A673 (cell line): ENCODE measurements at regions not wholly inside any gene's neighbourhood (a gene's known extent, or its start where the extent isn't known, plus 50 kb on each side); places are given as distances from the start of the nearest gene placed in this dataset.

Experiments used
- BruUV-seq: library from RNA; stranded (reverse); fragments of 400-500 nt; replicated peaks from 2 replicates; lab custom pipeline; 2021; lab: Mats Ljungman, UMichigan
- CTCF ChIA-PET: fragments of 300-600 bp; sonication (Branson Sonifier 250); formaldehyde crosslinking; loops from one replicate; lab custom pipeline; 2022; ENCODE audit warnings: antibody characterized with exemption; lab: Charles Lee
- POLR2A ChIA-PET: fragments of 300-600 bp; sonication (Branson Sonifier 250); formaldehyde crosslinking; loops from one replicate; lab custom pipeline; 2022; ENCODE audit warnings: antibody characterized with exemption; ENCODE audit not compliant: low non-redundant PET; lab: Charles Lee
- DNase-seq: peaks from one replicate; pipeline ENCODE4 v3.0.0-alpha.2; 2015; ENCODE audit warnings: low spot score
- H3K27ac ChIP-seq: fragments of 200-600 bp; sonication (generic); 2 replicates; pipeline ENCODE4 v1.5.1; 2016; ENCODE audit warnings: mixed run types, low read depth, mild to moderate bottlenecking, mixed read lengths, antibody characterized with exemption, low read length; ENCODE audit not compliant: poor library complexity, severe bottlenecking
- H3K27me3 ChIP-seq: fragments of 200-600 bp; sonication (generic); replicated peaks from 2 replicates; pipeline ENCODE4 v1.6.1; 2017; ENCODE audit warnings: mixed run types, low read depth, mild to moderate bottlenecking, mixed read lengths, antibody characterized with exemption, low read length; ENCODE audit not compliant: insufficient read depth, poor library complexity
- H3K36me3 ChIP-seq: fragments of 200-600 bp; sonication (generic); 2 replicates; pipeline ENCODE4 v1.6.1; 2016; ENCODE audit warnings: mixed run types, mild to moderate bottlenecking, mixed read lengths, antibody characterized with exemption, low read length; ENCODE audit not compliant: insufficient read depth, poor library complexity, severe bottlenecking
- H3K4me1 ChIP-seq: fragments of 200-600 bp; sonication (generic); 2 replicates; pipeline ENCODE4 v1.6.1; 2017; ENCODE audit warnings: mixed run types, mild to moderate bottlenecking, mixed read lengths, antibody characterized with exemption, low read length; ENCODE audit not compliant: insufficient read depth, poor library complexity, severe bottlenecking
- H3K4me3 ChIP-seq: fragments of 200-600 bp; sonication (generic); 2 replicates; pipeline ENCODE4 v1.5.1; 2016; ENCODE audit warnings: low read depth, mixed run types, mild to moderate bottlenecking, mixed read lengths, low read length; ENCODE audit not compliant: poor library complexity, severe bottlenecking
- H3K9me3 ChIP-seq: fragments of 200-600 bp; sonication (generic); 2 replicates; pipeline ENCODE4 v1.6.1; 2016; ENCODE audit warnings: mixed run types, low read depth, mild to moderate bottlenecking, mixed read lengths, antibody characterized with exemption, low read length; ENCODE audit not compliant: poor library complexity, severe bottlenecking
- CTCF ChIP-seq: fragments of 300-800, 200-600 bp; sonication (generic); conservative IDR thresholded peaks from 2 replicates; pipeline ENCODE4 v1.5.1; 2017; ENCODE audit warnings: low read depth, mild to moderate bottlenecking, antibody characterized with exemption, low read length, moderate library complexity, mixed read lengths
- EZH2 ChIP-seq: fragments of 200-600 bp; sonication (generic); IDR thresholded peaks from 2 replicates; pipeline ENCODE4 v1.6.1; 2017; ENCODE audit warnings: borderline replicate concordance, low read depth, mild to moderate bottlenecking, mixed read lengths, antibody characterized with exemption, low read length; ENCODE audit not compliant: poor library complexity, severe bottlenecking
- intact Hi-C: fragments of 100-400 bp; cut with micrococcal nuclease; formaldehyde crosslinking; loops from one replicate; pipeline ENCODE4 v1.10.0; 2022; ENCODE audit not compliant: unreplicated experiment

- no peak overlapping the region for H3K4me3 ChIP-seq
- H3K9me3 ChIP-seq, result no peaks in the 10 kb centered on the region
- no peak overlapping the region for H3K27ac ChIP-seq
- no TSS peak for BruUV-seq
- ChIA-PET CTCF (no interaction called here), POLR2A (no interaction called here)
- peaks cover 13% of the 10 kb centered on the region for H3K4me1 ChIP-seq
- intact Hi-C loops, result no loop called here
- no peaks in the 10 kb centered on the region for H3K36me3 ChIP-seq
- no peak for TF ChIP-seq CTCF
- no peak for TF ChIP-seq EZH2
- H3K27me3 ChIP-seq, result no peaks in the 10 kb centered on the region
- no peak for DNase-seq
Measured at GRCh38 chr3:107103786-107104185, 273.5 kb upstream of the CCDC54 start.

GRCh38 chr3:107106316-107106715 lies 270.9 kb upstream of the CCDC54 start:
- no peaks in the 10 kb centered on the region for H3K4me1 ChIP-seq
- no peak overlapping the region for H3K27ac ChIP-seq
- intact Hi-C loops, result no loop called here
- ChIA-PET POLR2A (no interaction called here), CTCF (interaction anchor here (0.6 kb wide), 1 partner anchor 12 kb away, joined by 6 read pairs; no protein-coding TSS in a partner anchor)
- H3K27me3 ChIP-seq, result no peaks in the 10 kb centered on the region
- DNase-seq, result no peak
- no peaks in the 10 kb centered on the region for H3K9me3 ChIP-seq
- BruUV-seq, result no TSS peak
- no peaks in the 10 kb centered on the region for H3K36me3 ChIP-seq
- H3K4me3 ChIP-seq, result no peak overlapping the region
- TF ChIP-seq EZH2, result no peak
- no peak for TF ChIP-seq CTCF

- no TSS peak for BruUV-seq
- DNase-seq, result no peak
Measured at GRCh38 chr3:107106907-107107306, 270.3 kb upstream of the CCDC54 start.

More at GRCh38 chr3:107106907-107107306, 270.3 kb upstream of the CCDC54 start:
- Histone ChIP-seq H3K9me3 (no peaks in the 10 kb centered on the region), H3K4me1 (peaks cover 2% of the 10 kb centered on the region), H3K4me3 (no peak overlapping the region), H3K27ac (no peak overlapping the region), H3K27me3 (no peaks in the 10 kb centered on the region), H3K36me3 (no peaks in the 10 kb centered on the region)
- intact Hi-C loops, result no loop called here
- TF ChIP-seq EZH2, result no peak
- TF ChIP-seq CTCF, result no peak
- ChIA-PET CTCF (interaction anchor here (0.6 kb wide), 1 partner anchor 390 kb away, joined by 5 read pairs; no protein-coding TSS in a partner anchor), POLR2A (interaction anchor here (0.7 kb wide), 1 partner anchor 176 kb away, joined by 9 read pairs; no protein-coding TSS in a partner anchor)
